Panc1 (cell line): ENCODE measurements at regions not wholly inside any gene's neighbourhood (a gene's known extent, or its start where the extent isn't known, plus 50 kb on each side); places are given as distances from the start of the nearest gene placed in this dataset.

ENCODE experiments used
- SIN3A ChIP-seq: IDR thresholded peaks from 2 replicates; pipeline ENCODE4 v1.6.1; 2012; ENCODE audit warnings: low read depth, mild to moderate bottlenecking, low read length, moderate library complexity, borderline replicate concordance; ENCODE audit not compliant: insufficient read depth
- TCF7L2 ChIP-seq: IDR thresholded peaks from 2 replicates; pipeline ENCODE4 v1.6.1; 2011; ENCODE audit warnings: mild to moderate bottlenecking, low read depth, low read length, inconsistent platforms
- TF ChIP-seq, protein P1 (sequence below): fragments of 450-650 bp; IDR thresholded peaks from 2 replicates; pipeline ENCODE4 v1.5.1; 2017; ENCODE audit warnings: mild to moderate bottlenecking
- TF ChIP-seq, protein P2 (sequence below), 2 experiments: IDR thresholded peaks; 2 replicates each; pipeline ENCODE4 v1.6.1; 2011 to 2012; ENCODE audit warnings: low read depth in 2 of 2, control low read depth in 1 of 2, low read length in 1 of 2, mild to moderate bottlenecking in 1 of 2, moderate library complexity in 1 of 2; ENCODE audit not compliant: insufficient read depth in 1 of 2

GRCh38 chr10:36476399-36476798 lies 649.0 kb upstream of the ANKRD30A start:
- TF ChIP-seq, protein P1, sequence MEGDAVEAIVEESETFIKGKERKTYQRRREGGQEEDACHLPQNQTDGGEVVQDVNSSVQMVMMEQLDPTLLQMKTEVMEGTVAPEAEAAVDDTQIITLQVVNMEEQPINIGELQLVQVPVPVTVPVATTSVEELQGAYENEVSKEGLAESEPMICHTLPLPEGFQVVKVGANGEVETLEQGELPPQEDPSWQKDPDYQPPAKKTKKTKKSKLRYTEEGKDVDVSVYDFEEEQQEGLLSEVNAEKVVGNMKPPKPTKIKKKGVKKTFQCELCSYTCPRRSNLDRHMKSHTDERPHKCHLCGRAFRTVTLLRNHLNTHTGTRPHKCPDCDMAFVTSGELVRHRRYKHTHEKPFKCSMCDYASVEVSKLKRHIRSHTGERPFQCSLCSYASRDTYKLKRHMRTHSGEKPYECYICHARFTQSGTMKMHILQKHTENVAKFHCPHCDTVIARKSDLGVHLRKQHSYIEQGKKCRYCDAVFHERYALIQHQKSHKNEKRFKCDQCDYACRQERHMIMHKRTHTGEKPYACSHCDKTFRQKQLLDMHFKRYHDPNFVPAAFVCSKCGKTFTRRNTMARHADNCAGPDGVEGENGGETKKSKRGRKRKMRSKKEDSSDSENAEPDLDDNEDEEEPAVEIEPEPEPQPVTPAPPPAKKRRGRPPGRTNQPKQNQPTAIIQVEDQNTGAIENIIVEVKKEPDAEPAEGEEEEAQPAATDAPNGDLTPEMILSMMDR: no peak
- TF ChIP-seq TCF7L2: no peak
- no peak for TF ChIP-seq SIN3A
- TF ChIP-seq, protein P2, sequence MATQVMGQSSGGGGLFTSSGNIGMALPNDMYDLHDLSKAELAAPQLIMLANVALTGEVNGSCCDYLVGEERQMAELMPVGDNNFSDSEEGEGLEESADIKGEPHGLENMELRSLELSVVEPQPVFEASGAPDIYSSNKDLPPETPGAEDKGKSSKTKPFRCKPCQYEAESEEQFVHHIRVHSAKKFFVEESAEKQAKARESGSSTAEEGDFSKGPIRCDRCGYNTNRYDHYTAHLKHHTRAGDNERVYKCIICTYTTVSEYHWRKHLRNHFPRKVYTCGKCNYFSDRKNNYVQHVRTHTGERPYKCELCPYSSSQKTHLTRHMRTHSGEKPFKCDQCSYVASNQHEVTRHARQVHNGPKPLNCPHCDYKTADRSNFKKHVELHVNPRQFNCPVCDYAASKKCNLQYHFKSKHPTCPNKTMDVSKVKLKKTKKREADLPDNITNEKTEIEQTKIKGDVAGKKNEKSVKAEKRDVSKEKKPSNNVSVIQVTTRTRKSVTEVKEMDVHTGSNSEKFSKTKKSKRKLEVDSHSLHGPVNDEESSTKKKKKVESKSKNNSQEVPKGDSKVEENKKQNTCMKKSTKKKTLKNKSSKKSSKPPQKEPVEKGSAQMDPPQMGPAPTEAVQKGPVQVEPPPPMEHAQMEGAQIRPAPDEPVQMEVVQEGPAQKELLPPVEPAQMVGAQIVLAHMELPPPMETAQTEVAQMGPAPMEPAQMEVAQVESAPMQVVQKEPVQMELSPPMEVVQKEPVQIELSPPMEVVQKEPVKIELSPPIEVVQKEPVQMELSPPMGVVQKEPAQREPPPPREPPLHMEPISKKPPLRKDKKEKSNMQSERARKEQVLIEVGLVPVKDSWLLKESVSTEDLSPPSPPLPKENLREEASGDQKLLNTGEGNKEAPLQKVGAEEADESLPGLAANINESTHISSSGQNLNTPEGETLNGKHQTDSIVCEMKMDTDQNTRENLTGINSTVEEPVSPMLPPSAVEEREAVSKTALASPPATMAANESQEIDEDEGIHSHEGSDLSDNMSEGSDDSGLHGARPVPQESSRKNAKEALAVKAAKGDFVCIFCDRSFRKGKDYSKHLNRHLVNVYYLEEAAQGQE (IDR thresholded peaks at IDR 0.05; ENCODE audit: insufficient read depth in 1 of 2, low read depth in 2 of 2, low read length in 1 of 2): no peak
